Breast epithelium (tissue), 3 donors: ENCODE measurements at regions not wholly inside any gene's neighbourhood (a gene's known extent, or its start where the extent isn't known, plus 50 kb on each side); places are given as distances from the start of the nearest gene placed in this dataset.

Experiments
- CTCF ChIP-seq, 3 donors: fragments of 450-650 bp; IDR thresholded peaks; one replicate each; pipeline ENCODE4 v1.5.1; 2016 to 2017; ENCODE audit warnings: antibody characterized with exemption in 3 of 3, mild to moderate bottlenecking in 3 of 3, moderate library complexity in 3 of 3
- POLR2A ChIP-seq: fragments of 450-650 bp; IDR thresholded peaks from one replicate; pipeline ENCODE4 v1.6.1; 2016; ENCODE audit warnings: antibody characterized with exemption, mild to moderate bottlenecking, moderate library complexity
- POLR2AphosphoS5 ChIP-seq, 3 donors: sonication (generic); formaldehyde crosslinking; IDR thresholded peaks; one replicate each; pipeline ENCODE4 v1.6.1; 2017; ENCODE audit warnings: antibody characterized with exemption in 3 of 3

GRCh38 chr3:72175296-72175858 lies 390.4 kb upstream of the PROK2 start:
- TF ChIP-seq CTCF (IDR thresholded peaks at IDR 0.05) (no peak), POLR2AphosphoS5 (IDR thresholded peaks at IDR 0.05) (no peak), POLR2A (no peak)
